Uterus (tissue), 2 donors: ENCODE measurements at regions not wholly inside any gene's neighbourhood (a gene's known extent, or its start where the extent isn't known, plus 50 kb on each side); places are given as distances from the start of the nearest gene placed in this dataset.

ENCODE experiments used
- CTCF ChIP-seq, 4 experiments: fragments of 200-600 bp in 2 of 4; fragments of 450-650 bp in 2 of 4; sonication (generic) in 2 of 4; IDR thresholded peaks; one replicate each; pipeline ENCODE4 v1.5.1; 2016 to 2019; ENCODE audit warnings: antibody characterized with exemption in 4 of 4, mild to moderate bottlenecking in 2 of 4, moderate library complexity in 1 of 4
- POLR2A ChIP-seq, 2 donors: fragments of 450-650 bp; IDR thresholded peaks; one replicate each; pipeline ENCODE4 v1.6.1; 2016; ENCODE audit warnings: antibody characterized with exemption in 2 of 2, mild to moderate bottlenecking in 1 of 2, moderate library complexity in 1 of 2

GRCh38 chr1:191452586-191452985 lies 705.7 kb upstream of the RGS18 start:
- no peak for TF ChIP-seq CTCF (IDR thresholded peaks at IDR 0.05)
- no peak for TF ChIP-seq POLR2A (IDR thresholded peaks at IDR 0.05)
